GM19324 (cell line): ENCODE measurements at regions not wholly inside any gene's neighbourhood (a gene's known extent, or its start where the extent isn't known, plus 50 kb on each side); places are given as distances from the start of the nearest gene placed in this dataset.
A peak's percentile ranks its signal among the peaks of the same experiment; 100 is the strongest.
"Not testable (repeated sequence)": the region's sequence is repeated elsewhere in the genome, so short reads cannot be mapped to it uniquely, and the experiment has no call there.

Source experiments
- ATAC-seq: cut with Tn5 transposase; IDR thresholded peaks from one replicate; pipeline ENCODE4 v1.9.1; 2021; ENCODE audit warnings: mild to moderate bottlenecking, moderate library complexity; ENCODE audit not compliant: unreplicated experiment, low FRiP score

DNA sequence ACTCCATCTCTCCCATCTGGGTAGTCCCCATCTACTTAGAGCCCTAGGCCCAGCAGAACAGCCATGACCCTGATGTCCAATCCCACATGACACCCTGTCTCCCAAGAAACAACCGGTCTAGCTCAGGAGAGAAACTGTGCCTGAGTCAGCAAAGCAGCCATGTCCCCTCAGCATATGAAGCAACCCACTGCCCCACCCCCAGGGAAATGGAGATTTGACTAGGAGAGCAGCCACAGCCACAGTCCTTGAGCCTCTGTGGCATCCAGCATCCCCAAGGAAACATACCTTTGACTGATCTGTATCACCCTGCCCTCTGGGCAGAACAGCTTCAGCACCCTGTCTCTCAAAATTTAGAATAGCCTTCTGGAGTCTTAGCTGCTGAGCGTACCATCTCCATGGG is 641.9 kb upstream of the FBXO33 start:
- ATAC-seq: no peak

DNA sequence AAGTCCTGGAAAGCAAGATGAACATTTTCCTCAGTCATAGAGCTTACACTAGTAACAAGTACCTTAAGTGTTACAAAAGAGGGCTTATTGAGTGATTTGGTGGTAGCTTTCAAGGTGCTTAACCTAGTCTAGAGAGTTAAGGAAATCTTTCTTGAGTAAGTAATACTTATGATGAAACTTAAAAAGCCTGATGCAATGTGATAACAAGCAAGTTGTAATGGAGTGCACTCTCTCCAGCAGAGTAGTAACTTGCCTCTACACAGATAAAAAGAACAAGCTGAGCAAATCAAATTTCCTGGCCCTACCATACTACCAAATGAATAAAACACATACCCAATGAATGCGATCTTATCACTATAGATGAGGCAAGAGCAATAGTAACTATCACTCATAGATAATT is 639.9 kb upstream of the FBXO33 start:
- no peak for ATAC-seq

DNA sequence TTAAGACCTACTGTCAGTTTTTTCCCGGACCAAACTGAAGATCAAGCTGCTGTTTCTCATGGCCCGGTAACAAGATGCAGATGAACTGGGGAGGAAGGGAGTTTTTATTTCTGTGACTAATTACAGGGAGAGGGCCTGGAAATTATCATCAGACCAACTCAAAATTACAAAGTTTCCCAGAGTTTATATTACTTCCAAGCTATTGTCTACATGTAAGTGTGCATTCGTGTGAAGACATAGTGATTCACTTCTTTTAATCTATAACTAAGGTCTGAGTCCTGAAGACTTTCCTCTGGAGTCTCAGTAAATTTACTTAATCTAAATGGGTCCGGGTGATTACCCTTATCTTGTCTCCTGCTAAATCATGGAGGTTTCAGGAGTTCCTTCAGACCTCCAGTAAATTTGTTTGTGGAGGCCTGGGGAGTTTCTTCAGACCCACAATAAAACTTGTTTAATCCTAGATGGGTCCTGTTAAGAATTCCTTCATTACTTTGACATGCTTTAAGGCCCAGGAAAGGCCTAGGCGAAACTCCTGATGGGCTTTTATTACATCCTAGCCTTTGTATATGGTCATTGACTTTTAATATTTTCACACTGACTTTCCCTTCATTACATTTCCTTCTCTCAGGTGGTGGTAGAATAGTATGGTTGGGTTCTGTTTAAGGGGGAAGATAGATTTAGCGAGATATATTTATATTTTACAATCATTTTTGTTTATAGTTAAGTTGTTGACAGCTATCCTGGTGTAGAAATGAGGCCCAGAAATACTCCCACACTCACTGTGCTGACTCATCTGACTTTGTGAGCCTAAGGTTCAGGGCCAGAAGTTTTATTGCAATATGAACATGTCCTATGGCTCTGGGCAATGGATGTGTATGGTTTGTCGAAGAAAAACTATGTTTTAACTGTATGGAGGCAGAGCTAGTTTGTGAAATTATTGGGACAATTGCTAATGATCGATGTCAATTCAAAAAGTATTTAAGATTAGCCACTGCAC is 627.0 kb upstream of the FBXO33 start:
- no peak for ATAC-seq

DNA sequence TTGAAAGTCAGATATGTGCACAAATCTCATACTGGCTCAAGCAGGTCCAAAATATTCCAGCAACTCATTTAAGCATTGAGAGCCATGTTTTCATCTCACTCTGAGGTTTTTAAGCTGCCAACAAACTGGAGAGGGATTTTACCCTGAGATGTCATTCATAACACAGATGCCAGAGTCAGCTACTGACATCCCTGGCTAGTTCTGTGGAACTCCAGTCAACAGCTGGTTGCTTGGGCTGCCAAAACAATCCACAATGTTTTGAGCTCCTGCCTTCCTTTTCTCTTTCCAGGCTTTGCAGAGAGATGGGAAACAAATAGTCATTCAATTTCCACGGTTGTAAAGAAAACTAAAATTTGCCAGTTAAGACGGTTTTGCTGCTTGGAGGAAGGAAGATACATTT is 621.2 kb upstream of the FBXO33 start:
- no peak for ATAC-seq

GRCh38 chr14:40028991-40029390 is 596.8 kb upstream of the FBXO33 start:
- ATAC-seq: no peak

DNA sequence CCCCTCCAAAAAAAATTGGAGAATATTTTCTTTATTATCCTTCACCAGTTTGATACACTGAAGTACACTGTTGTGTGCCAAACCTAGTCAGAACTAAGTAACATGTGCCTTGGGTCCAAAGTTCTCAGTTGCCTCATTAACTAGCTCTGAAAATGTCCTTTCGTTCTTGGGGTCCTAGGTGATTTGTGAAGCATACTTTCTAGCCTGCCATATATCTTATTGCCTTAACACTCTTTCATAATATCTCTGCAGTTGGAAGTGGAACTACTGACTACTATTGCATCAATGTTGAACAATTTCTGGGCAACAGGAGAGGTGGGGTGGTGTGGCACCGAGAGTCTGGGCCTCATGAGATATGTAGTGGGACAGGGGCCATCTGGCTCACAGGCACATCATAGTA is 592.9 kb upstream of the FBXO33 start:
- ATAC-seq: no peak

- ATAC-seq: no peak
These were observed 578.7 kb upstream of the FBXO33 start for GRCh38 chr14:40010961-40011360.

GRCh38 chr14:40009771-40010170 is 577.5 kb upstream of the FBXO33 start:
- ATAC-seq: no peak

DNA sequence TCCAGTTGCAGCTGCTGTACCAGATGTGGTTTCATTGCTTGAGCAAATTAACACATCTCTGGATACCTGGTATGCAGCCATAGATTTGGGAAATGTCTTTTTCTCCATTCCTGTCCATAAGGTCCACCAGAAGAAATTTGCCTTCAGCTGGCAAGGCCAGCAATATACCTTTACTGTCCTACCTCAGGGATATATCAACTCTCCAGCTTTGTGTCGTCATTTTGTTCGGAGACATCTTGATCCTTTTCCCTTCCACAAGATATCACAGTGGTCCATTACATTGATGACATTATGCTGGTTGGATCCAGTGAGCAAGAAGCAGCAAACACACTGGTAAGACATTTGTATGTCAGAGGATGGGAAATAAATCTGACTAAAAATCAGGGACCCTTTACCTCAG is 576.1 kb upstream of the FBXO33 start:
- ATAC-seq: not testable (repeated sequence)

GRCh38 chr14:40004871-40005500 is 572.8 kb upstream of the FBXO33 start:
- ATAC-seq: no peak

DNA sequence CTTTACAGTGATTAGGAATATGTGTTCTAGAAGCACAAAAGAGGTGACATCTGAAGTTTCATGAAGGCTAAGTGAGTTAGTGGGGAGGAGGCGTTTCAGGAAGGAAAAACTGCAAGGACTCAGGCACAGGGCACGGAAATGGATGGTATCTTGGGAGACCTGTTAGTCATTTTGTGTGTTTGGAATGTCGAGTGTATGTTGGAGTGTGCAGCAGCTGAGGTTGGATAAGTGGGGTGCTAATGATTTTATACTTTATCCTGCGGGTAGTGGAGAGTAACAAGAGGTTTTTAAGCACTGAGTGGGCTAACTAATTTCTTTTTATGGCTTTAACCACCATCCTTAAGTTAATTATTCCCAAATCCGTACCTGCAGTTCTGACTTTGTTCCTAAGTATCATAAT is 571.5 kb upstream of the FBXO33 start:
- no peak for ATAC-seq

DNA sequence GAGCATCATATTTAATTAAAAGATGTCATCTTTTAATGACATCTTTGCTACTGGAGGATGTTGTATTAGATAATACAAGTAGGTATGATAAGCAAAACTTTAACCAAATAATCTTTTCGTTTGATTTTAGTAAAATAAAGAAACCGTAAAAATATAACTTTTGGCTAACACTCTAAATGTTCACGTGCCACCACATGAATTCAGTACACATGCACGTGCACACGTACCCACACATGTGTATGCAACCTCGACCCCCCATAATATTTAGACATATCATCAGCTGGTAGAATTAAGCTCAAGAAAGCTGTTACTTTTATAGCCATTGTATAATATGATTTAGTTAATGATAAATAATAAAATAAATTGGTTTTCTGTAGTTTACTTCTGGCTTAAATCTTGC is 566.6 kb upstream of the FBXO33 start:
- ATAC-seq: no peak

DNA sequence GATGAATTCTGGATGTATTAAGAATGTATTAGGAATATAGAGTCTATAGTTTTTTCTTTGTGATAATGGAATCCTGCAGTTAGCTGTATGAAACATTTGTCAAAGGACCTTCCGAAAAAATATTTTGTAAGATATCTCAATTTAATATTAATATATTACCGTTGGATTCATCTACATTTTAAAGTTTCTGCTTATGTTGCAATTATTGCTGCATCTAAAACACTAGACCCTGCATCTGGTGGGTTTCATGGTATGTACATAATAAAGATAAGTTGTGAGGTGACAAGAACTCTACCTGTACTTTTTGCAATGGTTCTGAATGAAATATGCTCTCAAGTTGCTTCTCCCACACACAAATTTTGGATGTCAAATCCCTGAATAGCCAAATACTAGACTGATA is 565.9 kb upstream of the FBXO33 start:
- no peak for ATAC-seq

GRCh38 chr14:39991041-39991440 is 558.8 kb upstream of the FBXO33 start:
- no peak for ATAC-seq

GRCh38 chr14:39988939-39989338 is 556.7 kb upstream of the FBXO33 start:
- ATAC-seq: peak; percentile 43

DNA sequence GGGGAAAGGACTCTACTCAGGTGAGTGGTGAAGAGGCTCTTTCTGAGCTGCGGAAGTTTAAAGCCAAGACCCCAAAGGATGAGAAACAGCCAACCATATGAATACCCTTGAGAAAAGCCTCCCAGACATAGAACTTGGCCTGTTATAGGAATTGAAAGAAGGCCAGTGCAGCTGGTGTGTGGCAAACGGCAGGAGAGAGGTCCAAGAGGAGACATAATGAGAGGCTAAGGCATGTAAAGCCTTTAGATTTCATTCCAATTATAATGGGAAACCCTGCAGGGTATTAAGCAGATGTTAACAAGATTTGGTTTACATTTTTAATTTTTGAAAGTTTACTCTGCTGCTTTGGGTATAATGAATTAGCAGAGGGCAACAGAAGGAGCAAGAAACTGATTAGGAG is 552.1 kb upstream of the FBXO33 start:
- ATAC-seq: no peak

GRCh38 chr14:39977198-39977597 is 545.0 kb upstream of the FBXO33 start:
- ATAC-seq: no peak

DNA sequence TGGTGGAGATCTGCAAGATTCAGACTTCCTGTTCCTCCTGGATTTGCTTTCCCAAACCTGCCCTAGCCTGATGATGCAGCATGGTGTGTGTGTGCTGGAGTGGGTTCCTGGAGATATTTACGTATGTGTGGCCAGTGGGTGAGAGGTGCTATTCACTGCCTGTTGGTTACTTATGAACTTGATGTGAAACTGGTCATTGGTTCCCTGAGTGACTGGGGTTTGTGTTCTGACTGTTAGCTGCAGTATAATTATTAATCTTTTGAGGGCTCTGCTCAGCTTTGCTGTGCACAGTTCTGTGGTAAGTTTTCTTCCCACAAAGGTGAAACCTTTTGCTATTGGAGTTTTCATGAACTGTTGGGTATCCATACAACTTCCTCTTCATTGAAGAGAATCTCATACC is 541.8 kb upstream of the FBXO33 start:
- peak; percentile 95 for ATAC-seq

DNA sequence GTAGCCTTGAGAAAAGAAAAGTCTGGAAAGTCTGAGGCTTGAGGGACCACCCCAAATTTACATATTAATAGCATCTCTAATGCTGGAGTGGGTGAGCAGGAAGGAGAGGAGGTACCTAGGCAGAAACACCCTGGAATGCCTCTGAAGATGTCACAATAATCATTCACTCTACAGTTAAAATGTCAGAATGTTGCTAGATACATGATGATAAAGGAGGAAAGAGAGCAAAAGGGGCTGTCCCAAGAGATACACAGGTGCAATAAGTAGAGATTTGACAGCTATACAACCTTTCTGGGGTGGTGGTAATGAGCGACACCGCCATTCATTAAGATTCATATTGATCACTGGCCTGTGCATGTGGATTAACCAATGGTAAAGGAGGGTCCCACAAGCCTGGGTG is 540.5 kb upstream of the FBXO33 start:
- no peak for ATAC-seq

GRCh38 chr14:39967885-39968284 is 535.7 kb upstream of the FBXO33 start:
- ATAC-seq: no peak

DNA sequence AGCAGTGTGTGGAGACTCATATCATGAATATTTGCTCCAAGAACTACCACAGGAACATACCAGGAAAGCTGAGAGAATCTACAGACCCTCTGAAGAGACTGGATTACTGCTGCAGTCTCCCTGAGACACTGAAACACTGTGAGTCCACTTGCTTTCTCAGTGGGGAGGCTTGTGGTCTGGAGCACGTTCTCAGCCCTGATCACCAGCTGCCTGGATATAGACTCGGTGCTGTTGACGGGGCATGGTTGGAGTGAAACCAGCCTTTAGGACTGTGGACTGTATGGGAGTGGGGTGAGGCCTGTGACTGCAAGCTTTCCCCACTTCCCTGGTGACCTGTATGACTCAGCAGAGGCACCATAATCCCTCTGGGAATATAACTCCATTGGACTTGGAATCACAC is 525.8 kb upstream of the FBXO33 start:
- ATAC-seq: peak; percentile 82

GRCh38 chr14:39957290-39957689 is 525.1 kb upstream of the FBXO33 start:
- ATAC-seq: peak; percentile 71
